ENCODE measurements at regions not wholly inside any gene's neighbourhood (a gene's known extent, or its start where the extent isn't known, plus 50 kb on each side); places are given as distances from the start of the nearest gene placed in this dataset.
"Not testable (repeated sequence)": the region's sequence is repeated elsewhere in the genome, so short reads cannot be mapped to it uniquely, and the experiment has no call there.

DNA sequence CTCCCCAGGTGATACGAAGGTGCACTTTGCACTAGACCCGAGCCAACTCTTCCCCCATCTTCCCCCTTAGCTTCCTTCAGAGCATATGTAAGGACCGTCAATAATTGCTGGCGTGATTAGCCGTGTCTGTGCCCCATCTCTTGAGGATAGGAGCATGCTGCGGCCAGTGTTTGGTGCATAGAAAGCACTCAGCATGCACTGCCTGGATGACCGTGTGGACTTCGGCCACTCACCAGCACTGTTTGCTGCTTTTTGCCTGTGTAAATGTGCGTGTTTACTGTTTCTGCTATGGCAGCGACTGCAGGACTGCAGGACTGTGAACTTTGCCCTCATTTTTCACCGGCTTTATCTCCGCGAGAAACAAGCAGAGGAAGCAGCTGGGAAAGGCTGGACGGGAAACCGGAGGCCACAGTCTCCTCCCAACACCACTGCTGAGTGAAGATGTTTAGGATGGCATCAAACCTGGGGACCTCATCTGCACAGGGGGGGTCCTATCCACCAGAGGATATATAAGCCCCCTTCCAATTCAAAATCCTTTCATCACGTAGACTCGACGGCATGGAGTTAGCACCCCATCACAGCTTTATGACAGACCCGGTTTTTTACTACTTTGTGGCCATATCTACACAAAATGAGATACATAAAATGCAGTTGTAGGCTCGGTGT is 150.6 kb upstream of the AFDN start:
- no peak for DNase-seq

DNA sequence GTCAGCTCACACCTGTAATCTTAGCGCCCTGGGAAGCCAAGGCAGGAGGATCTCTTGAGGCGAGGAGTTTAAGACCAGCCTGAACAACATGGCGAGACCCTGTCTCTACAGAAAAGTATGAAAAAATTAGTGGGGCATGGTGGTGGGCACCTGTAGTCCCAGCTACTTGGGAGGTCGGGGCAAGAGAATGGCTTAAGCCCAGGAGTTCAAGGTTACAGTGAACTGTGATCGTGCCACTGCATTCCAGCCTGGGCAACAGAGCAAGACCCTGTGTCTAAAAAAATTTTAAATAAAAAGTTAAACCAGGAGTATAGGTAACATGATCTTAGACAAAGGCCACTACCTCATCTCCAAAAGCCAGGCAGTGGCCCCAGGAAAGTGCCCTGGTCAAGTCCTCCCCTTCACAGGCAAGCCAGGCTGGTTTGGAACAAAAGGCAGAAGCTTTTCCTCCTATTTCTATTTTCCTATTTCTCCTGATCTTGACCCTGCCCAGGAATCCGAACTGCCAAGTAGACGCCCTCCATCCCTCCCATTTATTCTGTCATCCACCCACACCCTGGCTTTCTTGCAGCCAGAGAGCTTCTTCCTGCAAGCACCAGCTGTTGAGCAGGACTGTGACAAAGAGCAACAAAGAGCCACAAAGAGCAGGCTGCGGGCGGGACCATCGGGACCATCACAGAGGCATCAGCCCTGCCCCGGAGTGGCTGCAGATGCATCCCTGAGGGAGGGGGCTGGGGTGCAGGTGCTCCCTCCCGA is 149.9 kb upstream of the AFDN start:
- no peak for DNase-seq

DNA sequence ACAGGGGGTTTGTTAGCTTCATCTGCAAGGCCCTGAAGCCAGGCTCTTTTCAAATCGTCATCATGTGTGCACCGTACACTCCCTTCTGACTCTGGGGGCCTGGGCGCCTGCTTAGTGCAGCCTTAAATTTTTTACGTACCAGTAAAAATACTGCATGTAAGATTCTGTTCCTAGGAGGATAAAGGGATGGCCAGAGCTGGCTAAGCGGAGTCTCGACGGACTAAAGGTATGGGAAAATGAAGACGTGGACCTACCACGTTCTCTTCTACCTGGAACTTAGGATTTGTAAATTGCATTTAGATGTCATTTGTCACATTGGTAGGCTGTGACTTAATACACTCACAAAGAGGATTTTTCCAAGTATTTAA is 149.3 kb upstream of the AFDN start:
- no peak for DNase-seq

DNA sequence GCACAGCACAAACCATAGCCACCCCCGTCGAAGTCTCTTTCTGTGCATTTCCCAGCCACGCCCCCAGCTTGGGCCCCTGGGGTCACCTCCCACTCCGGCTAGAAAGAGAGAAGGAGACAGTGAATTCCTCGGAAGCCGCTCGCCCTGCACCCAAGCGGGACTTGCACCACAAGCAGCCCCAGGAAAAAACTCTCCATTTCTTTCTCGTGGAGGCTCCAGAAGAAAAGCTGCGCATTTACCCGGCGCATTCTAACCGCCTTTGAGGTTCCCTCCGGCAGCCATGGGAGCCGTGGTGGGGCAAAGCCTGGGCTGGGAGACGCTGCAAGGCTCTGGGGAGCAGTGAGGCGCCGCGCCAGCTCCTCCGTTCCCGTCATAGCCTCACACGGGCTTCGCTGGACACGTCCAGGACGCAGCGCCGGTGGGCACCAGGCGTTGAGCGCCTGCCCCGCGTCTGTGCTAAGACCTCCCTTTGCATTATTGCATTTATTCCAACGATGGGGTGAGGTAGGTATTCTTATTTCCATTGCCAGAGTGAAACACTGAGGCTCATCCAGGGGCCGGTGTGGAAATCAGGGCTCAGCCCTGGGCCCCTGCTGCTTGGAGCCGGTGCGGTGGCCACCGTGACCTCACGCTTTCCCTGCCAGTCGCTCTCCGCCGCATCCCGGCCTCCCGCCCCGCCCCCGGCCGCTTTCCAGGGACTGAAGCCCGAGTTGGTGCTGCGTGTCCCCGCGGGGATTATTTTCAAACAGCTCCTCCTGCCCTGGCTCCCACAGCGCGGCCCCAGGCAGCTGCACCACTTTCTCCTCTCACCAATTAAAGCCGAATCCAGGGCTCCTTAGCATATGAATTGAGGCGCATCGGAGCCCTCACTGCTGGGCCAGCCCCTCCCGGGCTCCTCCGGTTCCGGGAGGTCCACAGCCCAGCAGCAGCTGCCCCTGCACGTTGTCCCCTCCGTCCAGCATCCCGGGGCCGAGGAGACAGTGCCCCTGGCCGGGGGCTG is 148.3 kb upstream of the AFDN start:
- DNase-seq = no peak

DNA sequence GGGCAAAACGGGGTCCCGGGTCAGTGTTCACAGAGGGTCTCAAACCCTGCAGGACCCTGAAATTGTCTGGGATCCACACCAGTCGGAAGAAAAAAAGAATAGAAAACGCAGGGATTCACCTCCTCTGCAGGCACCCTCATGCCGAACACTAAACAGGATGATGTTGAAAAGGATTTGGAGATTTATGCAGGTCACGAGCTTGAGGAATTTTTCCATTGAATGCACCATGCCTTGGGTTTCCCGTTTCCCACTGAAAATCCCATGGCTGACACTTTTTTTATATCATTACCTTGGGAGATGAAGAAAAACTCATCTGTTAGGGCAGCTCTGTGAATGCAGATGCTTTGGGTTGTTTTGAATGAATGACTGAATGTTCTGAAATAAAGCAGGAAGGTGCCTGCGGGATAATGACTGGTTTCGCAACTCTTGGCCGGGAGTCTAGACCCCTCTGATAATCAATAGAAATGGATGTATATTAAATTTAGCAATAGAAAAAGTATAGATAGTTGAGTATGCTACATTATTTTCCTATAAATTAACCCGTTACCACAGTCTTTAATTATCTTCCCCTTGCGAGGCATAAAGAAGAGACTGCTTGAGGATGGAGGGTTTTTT is 147.5 kb upstream of the AFDN start:
- no peak for DNase-seq

DNA sequence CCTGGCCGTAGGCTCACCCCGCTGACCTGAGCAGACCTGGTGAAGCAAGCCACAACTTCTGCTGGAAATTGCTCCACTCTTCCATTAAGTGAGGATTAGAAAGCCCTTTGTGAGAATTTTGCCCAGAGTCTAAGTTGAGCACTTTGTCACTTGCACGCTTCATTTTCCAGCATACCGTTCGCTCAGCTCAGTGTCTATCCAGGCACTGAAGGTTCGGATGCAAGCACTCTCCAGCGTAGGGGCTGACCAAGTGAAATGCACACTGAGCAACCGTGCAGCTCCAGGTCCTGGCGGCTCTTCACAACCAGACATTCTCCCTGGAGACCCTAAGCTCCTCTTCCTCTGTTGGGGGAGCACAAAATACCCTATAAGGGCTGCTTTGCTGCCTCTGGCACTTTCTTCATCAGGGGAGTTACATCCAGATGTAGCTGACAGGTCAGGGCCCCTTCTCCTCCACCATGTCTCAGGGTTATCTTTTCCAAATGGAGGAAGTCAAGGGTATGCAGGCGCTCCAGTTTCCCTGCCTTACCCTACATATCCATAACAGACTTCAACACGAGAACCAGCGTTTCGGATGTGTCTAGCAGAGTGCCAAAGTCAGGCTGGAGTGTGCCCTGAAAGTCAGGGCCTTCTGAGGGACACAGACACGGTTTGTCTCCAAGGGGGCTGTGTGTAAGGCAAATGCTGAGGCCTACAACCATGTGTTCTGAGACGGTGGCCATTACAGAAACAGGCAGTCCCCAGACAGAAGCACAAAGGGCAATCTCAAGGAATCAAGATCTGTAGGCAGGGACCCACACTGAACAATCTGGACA is 146.7 kb upstream of the AFDN start:
- DNase-seq = no peak

DNA sequence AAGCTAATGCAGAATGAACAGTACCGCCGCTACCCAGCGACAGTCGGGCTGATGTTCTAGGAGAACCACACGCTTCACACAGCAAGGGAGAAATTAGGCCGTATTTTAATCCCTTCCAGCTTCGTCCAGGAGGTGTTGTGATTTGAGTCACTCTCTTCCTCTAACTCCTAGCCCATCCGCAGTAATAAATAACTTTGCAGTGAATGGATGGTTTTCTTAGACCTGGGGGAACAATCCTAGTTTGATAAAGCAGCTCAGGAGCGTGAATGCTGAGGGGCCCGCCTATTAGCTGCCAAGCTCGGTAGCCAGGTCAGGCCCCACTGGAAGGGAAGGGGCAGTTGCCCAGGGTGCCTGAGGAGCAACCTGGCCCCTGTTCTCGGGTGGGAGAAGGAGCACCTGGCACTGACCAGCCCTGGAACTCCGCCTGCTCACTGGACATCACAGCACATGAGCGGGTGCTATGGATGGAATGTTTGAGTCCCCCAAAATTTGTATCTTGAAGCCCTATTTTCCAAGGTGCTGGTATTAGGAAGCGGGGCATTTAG is 146.0 kb upstream of the AFDN start:
- DNase-seq = no peak

DNA sequence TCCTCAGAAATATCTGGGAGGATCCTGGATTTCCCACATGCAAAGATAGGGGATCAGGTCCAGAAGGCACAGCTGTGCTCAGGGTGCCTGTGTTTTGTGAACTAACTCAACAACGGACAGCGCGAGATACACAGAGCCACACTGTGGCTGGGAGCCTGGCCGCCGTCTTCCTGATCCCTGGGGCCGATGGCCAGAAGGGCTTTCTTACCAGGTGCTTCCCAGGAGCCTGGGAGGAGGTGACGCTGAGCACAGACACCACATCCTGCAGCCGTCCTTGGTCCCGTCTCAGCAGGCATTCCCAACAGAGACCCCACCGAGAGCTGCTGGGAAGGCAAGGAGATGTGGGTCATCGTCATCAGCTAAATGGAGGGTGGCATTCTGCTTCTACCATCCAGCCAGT is 144.6 kb upstream of the AFDN start:
- no peak for DNase-seq

DNA sequence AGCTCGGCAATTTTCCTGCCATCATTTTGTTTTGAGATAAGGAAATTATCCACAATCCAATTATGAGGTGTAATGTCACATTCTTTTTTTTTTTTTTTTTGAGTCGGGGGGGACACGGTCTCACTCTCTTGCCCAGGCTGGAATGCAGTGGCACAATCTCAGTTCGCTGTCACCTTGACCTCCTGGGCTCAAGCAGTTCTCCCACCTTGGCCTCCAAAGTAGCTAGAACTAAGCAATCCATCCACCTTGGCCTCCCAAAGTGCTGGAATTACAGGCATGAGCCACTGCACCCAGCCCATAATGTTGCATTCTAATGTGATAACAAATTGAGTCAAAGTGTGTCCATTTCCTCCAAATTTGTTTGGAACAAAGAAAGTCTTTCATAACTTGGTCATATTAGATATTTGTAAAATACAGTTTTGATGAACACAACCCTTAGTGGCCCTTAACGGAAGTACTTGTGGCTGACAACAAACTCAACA is 144.1 kb upstream of the AFDN start:
- DNase-seq = no peak

DNA sequence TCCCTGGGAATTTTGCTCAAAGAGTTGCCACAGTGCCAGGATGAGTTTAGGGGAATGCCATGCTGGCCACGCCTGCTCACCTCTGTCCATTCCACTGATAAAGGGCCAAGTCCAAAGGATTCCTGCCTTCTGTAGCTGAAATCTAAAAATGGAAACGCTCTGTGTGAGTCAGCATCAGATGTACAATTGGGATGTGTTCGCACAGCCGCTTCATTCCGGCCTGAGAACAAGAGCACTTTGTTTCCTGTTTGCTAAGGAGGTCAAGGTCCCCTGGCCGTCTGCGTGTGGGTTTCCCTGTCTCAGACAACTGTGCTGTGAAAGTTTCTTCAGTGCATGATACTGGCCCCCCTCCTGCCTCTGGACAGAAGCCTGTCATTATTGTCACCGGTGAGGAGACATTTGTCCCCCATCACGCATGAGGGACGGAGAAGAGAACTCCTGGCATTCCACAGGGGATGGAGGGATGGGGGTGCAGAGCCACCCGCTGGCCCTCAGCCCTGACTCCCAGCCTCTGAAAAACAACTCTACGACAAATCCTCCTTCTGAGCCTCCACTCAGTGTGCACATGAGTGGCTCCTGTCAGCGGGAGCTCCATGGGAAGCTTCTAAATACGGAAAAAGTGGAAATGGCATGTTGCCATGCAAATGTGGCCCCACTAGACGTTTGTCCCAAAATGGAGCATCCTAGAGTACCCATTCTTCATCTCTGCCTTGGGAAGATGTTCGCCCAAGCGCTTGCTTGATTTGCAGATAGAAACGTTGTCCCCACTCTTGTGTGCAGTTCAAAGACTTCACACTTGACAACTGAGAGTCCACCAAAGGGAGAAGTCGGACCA is 143.5 kb upstream of the AFDN start:
- no peak for DNase-seq

DNA sequence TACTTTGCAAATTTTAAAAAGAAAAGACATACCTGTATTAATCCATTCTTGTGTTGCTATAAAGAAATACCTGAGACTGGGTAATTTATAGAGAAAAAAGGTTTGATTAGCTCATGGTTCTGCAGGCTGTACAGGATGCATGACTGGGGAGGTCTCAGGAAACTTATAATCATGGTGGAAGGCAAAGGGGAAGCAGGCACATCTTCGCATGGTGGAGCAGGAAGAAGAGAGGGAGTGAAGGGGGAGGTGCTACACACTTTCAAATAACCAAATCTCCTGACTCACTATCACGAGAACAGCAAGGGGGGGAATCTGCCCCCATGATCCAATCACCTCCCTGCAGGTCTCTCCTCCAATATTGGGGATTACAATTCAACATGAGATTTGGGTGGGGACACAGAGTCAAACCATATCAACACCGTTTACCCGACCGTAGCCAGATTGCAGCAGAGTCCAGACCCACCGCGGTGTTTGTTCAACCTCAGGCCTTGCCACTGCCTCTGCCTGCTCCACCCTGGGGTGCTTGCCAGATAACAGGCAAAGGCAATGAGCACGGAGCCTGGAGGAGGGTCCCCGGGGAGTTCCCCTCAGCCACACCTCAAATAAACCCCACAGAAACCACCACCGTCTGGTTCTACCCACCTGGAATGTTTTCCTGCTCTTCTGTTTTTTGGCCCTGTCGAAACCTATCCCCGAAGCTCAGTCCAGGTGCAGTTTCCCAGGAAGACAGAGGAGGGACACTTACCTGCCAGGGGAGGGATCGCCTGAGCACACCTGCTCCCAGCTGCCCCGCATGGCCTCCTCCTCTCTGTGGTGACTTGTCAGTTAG is 142.2 kb upstream of the AFDN start:
- peak; percentile 50 for DNase-seq

DNA sequence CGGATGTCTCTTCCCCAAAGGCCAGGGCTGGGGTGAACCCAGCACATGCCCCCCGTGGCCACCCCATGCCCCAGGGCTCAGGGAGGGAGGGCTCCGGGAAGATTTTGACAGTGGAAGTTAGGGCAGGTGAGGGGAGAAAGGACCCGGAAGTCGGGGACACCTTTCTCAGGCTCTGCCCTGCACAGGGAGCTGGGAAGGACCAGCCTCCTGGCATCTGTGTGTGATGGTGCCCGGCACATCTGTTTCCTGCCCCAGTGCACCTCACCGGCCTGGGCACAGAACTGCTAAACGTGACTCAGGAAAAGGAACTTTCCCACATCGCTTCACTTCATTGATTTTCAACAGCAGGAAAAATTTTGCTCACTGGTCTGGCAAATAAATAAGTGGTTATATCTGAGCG is 141.1 kb upstream of the AFDN start:
- no peak for DNase-seq

DNA sequence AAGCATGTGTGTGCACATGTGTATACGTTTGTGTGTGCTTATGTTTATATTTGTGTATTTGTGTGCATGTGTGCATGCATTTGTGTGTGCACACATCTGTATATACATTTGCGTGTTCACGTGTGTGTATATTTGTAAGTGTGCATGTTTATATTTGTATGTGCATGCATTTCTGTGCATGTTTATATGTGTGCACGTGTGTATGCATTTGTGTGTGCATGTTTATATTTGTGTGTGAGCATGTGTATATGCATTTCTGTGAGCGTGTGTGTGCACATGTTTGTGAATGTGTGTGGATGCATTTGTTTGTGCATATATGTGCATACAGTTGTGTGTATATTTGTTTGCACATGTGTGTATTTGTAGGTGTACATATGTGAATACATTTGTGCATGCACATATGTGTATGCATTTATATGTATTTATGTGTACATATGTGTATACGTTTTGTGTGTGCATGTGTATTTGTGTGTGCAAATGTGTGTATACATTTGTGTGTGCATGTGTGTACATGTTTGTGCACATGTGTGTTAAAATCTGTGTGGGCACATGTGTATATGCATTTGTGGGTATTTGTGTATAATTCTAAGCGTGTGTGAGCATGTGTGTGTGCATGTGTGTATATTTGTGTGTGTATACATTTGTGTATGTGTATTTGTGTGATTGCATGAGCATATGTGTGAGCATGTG is 140.4 kb upstream of the AFDN start:
- DNase-seq = no peak

DNA sequence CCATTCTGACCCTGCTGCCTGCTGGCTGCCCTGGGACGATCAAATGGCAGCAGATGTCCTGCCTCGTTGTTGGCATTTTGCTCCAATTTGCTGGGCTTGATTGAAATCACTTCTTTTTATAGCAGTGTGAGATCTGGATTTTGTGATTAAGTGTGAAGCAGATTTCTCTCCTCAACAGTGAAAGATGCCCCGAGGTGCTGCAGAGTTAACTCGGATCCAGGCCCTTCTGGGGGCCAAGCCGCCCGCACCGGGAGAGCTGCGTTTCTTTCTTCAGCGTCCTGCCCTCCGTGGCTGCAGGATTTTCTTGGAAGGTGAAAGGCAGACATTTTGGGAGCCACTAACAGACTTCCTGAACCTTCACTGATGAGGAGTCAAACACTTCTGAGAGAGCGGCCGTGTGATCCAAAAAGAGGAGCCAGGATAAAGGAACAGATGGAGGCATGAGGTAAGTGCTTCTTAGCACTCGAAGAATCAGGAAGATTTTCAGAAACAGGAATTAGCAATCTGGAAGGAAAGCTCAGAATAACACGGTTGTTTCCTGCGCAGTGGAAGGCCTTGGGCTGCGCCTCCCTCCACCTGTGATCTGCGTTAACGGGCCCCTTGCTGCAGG is 139.5 kb upstream of the AFDN start:
- DNase-seq = no peak

DNA sequence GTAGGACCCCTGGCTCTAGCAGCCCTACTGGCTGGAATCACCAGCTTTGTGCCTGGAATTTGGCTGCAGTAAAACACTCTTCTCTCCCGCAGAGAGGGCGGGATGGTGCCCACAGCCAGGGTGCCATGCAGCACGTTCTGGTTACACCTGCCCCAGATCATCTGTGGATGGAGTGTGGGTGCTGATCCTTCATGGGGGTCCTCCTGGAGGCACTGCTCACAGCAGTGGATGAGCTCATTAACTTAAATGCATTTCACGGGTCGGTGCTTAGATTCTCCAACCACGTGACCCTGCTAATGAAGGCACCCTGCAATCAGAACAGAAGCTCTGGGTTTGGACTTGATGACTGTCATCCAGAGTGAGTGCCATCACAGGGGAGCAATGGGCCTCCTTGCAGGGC is 138.6 kb upstream of the AFDN start:
- DNase-seq = no peak

DNA sequence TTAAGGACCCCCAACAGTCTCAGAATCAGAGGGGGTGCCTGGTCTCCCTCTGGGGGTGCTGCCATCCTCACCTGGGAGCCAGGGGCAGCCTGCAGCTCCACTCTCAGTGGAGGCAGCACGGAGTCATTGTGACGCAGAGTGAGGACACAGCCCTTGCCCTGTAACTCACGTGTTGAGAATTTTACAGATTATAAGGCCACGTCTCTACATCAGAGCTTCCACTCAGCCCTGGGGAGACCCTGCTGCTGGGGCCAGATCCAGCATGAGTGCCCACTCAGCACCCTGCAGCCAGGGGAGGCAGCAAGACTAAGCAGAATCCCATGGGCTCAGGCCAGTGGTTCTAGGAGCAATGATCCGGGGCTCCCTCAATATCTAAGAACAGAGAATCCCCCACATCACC is 137.4 kb upstream of the AFDN start:
- DNase-seq = no peak

DNA sequence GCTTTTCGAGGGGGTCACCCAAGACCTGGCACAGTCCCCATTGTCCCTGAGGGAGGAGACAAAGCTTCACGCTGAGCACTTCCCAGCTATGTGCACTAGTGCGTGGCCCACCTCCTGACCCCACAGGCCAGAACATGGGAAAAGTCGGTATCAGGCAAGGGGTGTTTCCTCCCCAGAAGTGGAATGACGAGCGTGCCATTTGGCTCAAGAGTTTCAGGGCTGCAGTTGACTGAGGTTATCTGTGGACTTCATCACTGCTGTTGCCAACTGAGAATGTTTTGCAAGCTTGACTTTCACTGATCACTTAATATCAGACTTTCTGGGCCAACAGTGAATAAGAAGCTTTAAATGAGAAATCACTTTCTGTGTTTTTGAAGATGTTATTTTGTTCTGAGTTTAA is 137.0 kb upstream of the AFDN start:
- DNase-seq = no peak

DNA sequence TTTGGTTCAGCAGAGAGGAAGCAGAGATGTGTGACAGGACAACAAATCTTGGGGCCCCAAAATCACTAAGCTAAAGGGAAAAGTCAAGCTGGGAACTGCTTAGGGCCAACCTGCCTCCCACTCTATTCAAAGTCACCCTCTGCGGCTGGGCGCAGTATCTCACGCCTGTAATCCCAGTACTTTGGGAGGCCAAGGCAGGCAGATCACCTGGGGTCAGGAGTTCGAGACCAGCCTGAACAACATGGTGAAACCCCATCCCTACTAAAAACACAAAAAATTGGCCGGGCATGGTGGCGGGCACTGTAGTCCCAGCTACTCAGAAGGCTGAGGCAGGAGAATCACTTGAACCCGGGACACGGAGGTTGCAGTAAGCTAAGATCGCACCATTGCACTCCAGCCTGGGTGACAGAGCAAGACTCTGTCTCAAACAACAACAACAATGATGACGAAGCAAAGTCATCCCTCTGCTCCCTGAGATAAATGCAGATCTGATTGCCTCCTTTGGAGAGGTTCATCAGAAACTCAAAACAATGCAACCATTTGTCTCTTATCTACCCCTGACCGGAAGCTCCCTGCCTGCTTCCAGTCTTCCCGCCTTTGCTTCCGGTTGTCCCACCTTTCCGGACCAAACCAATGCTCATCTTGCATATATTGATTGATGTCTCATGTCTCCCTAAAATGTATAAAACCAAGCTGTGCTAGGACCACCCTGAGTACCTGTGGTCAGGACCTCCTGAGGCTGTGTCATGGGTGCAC is 136.4 kb upstream of the AFDN start:
- DNase-seq = not testable (repeated sequence)
